ENCODE measurements at regions not wholly inside any gene's neighbourhood (a gene's known extent, or its start where the extent isn't known, plus 50 kb on each side); places are given as distances from the start of the nearest gene placed in this dataset.
A peak's percentile ranks its signal among the peaks of the same experiment; 100 is the strongest.

DNA sequence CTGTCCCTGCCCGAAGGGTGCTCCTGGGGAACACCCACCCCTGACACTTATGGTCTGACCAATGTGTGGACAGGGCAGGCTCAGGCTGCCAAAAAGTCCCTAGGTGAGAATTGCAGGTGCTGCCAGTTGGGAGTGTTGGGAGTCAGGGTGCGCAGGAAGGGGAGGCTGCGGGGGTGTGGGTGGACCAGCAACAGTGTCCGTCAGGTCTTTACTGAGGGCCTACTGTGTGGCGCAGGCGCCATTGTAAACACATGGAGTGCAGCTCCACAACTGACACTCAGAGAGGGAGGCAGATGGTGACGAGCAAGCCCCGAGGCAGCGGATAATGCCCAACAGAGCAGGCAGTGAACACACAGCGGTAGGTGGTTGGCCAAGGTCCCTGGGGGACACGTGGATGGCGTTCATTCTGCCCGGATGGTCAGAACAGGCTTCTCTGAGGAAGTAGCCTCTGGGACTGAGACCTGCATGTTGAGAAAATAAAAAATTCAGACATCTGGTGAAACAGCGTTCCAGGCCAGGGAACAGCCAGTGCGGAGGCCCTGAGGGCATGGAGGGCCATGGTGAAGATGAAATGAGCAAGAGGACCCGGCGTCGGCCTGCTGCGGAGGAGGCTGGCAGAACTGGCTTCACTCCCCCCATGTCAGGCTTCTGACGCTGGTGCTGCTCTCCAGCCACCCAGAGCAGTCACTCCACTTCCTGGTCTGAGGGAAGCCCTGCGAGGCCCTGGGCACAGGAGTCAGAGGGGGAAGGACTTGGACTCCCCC, 136.2 kb upstream of the ZBTB40 start:
- no peak overlapping the region for H3K27ac ChIP-seq
- ChIA-PET CTCF (interaction anchor here (0.6 kb wide), 1 partner anchor 155 kb away, joined by 3 read pairs; no protein-coding TSS in a partner anchor), POLR2A (ENCODE audit: low non-redundant PET) (no interaction called here)
- no peak for DNase-seq (ENCODE audit: low spot score)
- TF ChIP-seq, protein P1, sequence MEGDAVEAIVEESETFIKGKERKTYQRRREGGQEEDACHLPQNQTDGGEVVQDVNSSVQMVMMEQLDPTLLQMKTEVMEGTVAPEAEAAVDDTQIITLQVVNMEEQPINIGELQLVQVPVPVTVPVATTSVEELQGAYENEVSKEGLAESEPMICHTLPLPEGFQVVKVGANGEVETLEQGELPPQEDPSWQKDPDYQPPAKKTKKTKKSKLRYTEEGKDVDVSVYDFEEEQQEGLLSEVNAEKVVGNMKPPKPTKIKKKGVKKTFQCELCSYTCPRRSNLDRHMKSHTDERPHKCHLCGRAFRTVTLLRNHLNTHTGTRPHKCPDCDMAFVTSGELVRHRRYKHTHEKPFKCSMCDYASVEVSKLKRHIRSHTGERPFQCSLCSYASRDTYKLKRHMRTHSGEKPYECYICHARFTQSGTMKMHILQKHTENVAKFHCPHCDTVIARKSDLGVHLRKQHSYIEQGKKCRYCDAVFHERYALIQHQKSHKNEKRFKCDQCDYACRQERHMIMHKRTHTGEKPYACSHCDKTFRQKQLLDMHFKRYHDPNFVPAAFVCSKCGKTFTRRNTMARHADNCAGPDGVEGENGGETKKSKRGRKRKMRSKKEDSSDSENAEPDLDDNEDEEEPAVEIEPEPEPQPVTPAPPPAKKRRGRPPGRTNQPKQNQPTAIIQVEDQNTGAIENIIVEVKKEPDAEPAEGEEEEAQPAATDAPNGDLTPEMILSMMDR (conservative IDR thresholded peaks at IDR 0.05; ENCODE audit: low read depth) = no peak

DNA sequence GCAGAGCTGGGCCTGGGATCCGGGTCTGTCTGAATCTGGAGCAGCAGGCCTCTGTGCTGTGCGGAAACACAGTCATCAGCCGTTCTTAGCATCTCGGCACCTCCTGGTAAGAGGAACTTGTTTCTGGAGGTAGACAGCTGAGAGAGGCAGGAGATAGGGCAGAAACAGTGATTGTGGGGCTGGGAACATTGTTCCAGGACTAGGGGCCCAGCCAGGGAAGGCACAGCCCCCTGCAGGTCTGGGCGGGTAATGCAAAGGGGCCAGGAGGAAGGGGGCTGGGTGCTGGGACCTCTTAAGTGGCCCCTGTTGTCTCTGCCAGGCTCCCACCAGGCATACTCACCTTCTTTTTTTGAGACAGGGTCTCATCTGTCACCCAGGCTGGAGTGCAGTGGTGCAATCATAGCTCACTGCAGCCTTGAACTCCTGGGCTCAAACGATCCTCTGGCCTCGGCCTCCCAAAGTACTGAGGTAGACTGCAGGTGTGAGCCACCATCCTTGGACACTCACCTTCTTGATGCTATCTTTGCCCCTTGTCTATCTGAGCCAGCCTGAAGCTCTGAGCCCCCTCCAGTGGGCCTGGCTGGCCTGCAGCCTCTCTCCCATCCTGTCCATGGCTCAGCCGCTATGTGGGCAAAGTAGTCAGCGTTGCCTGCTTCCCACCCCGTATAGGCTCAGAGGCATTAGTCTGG, 134.3 kb upstream of the ZBTB40 start:
- TF ChIP-seq, protein P1 (conservative IDR thresholded peaks at IDR 0.05; ENCODE audit: low read depth) = peak; percentile 55
- no peak overlapping the region for H3K27ac ChIP-seq
- peak; percentile 31 for DNase-seq (ENCODE audit: low spot score)
- ChIA-PET POLR2A (ENCODE audit: low non-redundant PET) (no interaction called here), CTCF (no interaction called here)

- ChIA-PET CTCF (no interaction called here), POLR2A (ENCODE audit: low non-redundant PET) (no interaction called here)
- TF ChIP-seq, protein P1 (conservative IDR thresholded peaks at IDR 0.05; ENCODE audit: low read depth) = no peak
- H3K27ac ChIP-seq = no peak overlapping the region
- DNase-seq (ENCODE audit: low spot score) = no peak
Measured at GRCh38 chr1:22317920-22318243, 133.8 kb upstream of the ZBTB40 start.

- ChIA-PET POLR2A (ENCODE audit: low non-redundant PET) (no interaction called here), CTCF (no interaction called here)
- DNase-seq (ENCODE audit: low spot score) = no peak
- TF ChIP-seq, protein P1 (conservative IDR thresholded peaks at IDR 0.05; ENCODE audit: low read depth) = no peak
- H3K27ac ChIP-seq = no peak overlapping the region
Measured at GRCh38 chr1:22318279-22318981, 133.2 kb upstream of the ZBTB40 start.

- POLR2A ChIA-PET (ENCODE audit: low non-redundant PET) = no interaction called here
- TF ChIP-seq, protein P1 (conservative IDR thresholded peaks at IDR 0.05; ENCODE audit: low read depth) = no peak
- CTCF ChIA-PET = no interaction called here
- no peak for DNase-seq (ENCODE audit: low spot score)
- no peak overlapping the region for H3K27ac ChIP-seq
Measured at GRCh38 chr1:22319608-22320007, 132.0 kb upstream of the ZBTB40 start.

DNA sequence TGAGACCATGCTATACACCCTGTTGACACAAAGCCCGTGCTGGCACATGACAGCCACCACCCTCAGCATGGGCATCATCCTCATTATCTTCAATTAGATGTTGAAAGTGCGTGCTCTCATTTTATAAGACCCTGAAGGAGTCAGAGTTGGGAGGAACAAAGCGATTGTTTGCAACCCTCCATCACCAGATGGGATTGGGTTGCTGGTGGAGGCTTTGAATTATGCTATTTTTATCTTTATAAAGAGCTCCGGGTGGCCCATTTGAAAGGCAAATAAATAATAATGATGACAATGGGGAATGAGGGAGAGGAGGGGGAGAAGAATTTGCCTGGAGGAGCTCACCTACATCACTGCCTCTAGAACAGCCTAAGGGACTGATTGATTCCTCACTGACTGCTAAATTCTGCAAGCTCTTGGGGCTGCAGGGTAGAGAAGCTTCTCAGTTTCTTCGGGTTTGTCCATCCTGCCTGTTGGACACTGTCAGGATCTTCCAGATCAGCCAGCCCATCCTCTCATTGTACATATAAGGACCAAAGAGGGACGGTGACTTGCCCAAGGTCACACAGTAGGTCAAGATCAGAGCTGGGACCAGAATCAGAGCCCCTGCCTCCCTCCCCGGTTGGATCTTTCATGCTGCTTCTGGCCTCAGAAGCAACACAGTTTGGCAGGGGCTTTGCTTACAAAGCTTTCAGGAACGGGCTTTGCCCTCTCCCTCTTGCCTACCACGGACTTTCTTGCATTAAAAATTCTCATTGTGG, 130.9 kb upstream of the ZBTB40 start:
- no peak for DNase-seq (ENCODE audit: low spot score)
- no peak overlapping the region for H3K27ac ChIP-seq
- TF ChIP-seq, protein P1 (conservative IDR thresholded peaks at IDR 0.05; ENCODE audit: low read depth) = no peak
- CTCF ChIA-PET = no interaction called here
- POLR2A ChIA-PET (ENCODE audit: low non-redundant PET) = interaction anchor here (0.5 kb wide), 1 partner anchor 126 kb away, joined by 4 read pairs; no protein-coding TSS in a partner anchor
